ENCODE measurements at regions not wholly inside any gene's neighbourhood (a gene's known extent, or its start where the extent isn't known, plus 50 kb on each side); places are given as distances from the start of the nearest gene placed in this dataset.

DNA sequence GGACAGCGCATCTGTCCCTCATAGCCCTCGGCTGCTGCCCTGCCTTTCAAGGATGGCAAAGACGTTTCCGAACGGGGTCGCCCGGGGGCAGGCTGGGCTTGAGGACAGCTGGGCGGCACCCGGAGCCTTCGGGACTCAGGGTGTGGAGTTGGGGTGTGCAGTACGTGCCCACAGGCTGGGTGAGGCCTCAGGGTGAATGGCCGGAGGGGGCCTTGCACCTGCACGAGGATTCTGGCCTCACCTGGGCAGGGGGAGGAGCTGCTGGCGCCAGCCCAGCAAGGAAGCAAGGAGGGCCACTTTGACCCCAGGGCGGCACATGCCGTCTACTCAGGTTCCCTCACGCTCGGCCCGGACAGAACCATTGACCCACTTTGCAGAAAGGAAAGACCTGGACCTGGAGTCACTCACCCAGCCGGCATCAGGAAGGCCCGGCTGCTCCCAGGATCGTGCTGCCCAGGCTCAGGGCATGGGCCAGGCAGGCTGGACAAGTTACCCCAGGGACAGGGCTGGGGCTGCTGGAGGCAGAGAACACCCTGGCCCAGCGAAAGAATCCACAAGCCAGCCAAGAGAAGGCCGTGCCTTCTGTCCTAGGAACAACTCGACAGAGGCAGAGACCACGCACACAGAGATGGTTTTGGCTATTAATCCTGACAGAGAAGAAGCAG is 65.1 kb upstream of the TTC34 start:
- DNase-seq, result no peak

DNA sequence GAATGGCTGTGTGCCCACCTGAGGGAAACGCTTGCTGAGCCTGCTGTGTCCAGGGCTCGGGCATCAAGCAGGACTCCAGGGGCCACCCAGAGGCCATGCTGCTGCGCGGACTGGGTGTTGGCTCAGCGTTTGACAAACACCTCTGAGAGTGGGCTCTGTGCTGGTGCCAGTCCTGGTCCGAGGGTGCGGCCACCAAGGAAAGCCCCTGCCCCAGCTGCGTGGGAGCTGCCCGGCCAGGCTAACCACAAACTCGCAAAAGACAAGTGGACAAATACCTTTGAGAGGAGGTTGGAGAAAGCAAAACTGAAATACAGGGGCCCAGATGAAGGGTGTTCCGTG is 65.6 kb upstream of the TTC34 start:
- DNase-seq, result no peak

DNA sequence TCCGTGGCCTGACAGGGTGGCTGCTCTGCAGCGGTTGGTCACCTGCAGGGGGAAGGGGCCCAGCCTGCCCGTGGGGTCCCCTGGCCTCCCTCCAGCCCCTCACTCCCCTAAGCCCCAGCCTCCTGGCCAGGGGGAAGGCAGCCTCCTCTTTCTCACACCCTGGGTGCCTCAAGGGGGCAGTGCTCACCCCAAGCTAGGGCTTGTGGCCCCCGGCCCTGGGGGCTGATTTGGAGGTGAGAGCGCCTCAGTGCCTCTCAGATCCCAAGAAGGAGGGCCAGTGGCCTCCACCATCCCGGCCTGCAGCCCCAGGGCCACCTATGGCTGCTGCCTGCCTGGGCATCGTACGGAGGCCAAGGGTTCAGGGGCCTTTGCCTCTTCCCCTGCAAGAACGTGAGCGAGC is 66.4 kb upstream of the TTC34 start:
- DNase-seq, result no peak

DNA sequence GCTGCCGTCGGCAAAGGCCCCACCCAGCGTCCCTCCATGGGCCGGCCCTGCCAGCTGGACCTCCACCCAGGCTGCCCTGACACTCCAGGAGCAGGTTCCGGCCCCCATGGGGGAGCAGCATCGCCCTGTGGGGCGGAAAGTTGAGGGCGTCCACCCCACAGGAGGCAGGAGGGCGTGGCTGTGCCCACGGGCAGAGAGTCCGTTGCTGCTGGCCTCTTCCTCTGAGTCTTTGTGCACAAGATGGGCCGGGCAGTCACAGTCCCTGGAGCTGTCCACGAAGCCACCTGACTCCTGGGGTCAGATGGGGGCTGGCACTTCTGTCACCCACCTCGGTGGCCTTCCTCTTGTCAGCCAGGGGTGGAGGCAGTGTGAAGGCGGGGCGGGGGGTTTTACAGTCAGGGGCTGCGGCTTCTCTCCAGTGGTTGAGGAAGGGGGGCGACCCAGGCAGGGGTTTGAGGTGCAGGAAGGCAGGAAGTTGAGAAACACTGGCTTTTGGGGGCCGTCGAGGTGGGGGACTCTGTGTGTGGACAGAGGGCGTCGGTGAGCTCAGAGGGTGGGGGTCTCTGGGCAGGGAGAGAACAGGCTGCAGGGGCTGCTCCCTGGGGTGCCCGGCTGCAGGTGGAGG is 67.2 kb upstream of the TTC34 start:
- no peak for DNase-seq

DNA sequence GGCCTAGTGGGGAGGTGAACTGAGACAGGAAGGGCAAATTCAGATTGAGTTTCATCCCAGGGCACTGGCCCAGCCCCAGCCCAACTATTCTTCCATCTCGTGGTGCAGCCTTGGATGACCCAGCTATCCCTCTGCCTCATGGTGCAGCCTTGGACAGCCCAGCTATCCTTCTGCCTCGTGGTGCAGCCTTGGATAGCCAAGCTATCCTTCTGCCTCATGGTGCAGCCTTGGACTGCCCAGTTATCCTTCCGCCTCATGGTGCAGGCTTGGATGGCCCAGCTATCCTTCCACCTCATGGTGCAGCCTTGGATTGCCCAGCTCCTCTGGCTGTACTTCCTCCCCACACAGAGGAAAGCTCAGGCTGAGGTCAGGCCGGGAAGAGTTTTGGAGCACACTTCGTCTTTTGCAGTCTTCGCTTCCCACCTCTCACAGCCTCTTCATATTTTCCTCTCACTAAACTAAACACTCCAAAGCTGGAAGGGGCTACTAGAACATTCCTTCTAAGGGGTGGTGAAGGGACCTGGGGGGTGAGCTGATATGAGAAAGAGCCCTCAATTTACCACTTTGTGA is 69.8 kb upstream of the TTC34 start:
- no peak for DNase-seq

DNA sequence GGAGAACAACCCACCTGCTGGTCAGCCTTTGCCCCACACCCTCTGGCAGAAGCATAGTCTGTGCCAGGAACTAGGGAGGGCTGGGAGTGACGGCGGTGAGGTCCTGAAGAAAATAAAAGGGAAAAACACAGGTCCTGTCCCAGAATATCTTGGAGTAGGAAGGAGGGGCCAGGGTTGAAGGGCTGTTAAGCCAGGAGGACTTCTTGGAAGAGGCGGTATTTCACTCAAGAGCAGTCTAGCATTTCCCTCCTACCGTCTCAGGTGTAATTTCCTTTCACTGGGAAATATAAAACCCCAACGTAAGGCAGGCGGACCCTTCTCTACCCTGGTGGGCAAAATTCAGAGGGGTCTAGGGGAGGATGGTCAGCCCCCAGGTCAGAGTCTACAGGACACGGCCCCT is 72.7 kb upstream of the TTC34 start:
- no peak for DNase-seq

DNA sequence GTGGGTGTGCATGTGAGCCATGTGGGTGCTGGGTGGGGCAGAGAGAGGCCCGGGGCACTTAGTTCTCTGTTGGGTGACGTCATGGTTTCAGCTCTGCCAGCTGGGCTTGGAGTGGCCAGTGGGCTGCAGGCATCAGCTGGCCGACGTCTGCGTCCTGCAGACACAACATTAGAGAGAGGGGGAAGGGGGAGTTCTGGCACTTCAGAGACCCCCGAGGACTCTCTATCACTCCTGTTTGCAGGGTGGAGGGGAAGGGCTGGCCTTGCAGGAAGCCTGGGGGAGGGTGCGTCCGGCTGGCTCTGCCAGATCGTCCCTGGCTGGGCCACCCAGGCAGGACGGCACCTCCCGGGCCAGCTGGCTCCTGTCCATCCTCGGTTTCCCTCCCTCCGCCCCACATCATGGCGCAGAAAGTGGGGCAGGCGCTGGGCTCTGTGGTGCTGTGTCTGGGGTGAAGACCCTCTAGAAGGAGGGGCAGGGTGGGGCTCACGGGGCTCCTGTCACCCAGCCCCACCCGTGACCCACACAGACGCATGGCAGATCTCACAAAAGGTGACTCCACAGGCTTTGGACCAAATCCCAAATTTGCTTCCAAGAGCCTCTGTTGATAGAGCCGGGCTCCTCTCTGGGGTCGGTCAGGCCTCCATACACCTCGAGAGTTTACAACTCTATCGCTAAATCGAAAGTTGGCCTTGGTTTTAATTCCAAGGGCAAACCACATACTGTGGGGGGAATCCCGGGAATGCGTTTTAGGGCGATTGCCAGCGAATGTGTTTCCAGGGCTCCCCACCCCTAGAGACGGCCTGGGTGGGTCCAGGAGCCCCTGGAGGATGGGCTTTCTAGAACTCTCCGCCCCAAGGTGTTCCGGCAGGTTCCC is 73.4 kb upstream of the TTC34 start:
- DNase-seq, result no peak

DNA sequence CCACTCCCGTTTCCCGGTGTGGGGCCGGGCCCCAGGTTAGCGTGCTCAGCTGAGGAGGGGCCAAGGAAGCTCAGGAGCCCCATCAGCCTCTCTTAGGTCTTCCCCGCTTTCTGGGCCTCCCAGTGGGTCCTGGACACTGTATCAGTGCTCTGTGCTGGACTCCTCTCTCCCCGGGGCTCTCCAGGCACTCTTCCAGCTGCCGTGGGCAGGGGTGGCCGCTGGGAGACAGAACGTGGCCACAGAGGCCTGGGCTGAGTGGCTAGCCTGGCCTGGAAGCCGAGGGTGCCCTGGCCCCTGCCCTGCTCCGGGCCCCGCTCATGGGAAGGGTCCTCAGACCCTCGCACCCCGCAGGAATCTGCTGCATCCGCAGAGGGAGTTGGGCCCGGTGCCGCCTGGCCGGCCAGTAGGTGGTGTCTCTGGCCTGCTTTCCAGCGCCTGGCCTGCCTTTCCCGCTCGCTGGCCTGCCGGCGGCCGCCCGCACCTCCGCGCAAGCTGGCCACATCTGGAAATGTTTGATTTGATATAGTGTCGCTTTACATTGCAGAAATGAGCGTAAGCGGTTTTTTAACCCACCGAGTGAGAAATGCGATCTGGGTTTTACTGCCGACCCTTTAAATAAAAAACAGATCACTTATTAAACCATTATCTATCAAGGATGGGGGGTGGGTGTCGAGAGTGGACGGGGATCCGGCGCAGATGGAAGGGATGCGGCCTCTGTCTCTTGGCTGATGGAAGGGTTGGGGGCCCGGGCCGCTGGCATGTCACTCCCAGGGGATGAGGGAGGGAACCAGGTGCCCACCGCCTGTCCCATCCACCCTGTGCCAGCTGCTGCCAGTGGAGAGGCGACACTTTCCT is 74.4 kb upstream of the TTC34 start:
- no peak for DNase-seq

DNA sequence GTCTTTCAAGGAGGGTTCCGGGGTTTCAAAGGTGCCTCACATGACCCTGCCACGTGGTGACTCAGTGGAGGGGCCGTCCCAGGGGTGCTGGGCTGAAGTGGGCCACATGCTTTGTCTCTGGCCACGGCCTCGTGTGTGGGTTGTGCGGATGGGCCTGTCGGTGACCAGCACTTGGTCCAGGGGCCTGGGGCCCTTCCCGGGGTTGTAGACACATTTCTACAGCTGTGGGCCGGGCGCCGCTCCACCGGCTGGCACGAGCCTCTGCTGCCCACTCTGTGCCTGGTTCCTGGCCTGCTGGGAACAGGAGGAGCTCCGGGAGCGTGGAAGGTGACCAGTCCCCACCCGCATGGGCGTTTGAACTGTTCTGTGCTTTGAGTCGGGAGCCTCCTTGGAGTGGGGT is 75.4 kb upstream of the TTC34 start:
- DNase-seq, result no peak

DNA sequence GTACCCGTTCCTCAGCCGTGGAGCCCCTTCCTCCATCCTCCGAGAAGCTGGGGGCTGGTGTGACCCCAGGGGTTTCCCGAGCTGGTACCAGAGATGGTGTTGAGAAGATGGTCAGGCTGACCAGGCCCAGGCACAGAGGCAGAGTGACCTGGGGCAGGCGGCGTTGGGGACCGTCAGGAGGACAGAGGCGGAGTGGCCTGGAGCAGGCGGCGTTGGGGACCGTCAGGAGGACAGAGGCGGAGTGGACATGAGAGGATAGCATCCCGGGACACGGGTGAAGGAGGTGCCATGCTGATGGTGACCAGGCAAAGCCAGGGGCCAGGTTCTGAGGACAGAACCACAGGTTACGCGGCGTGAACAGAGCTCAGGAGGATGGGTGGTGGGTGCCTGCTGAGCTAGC is 75.9 kb upstream of the TTC34 start:
- DNase-seq, result no peak

DNA sequence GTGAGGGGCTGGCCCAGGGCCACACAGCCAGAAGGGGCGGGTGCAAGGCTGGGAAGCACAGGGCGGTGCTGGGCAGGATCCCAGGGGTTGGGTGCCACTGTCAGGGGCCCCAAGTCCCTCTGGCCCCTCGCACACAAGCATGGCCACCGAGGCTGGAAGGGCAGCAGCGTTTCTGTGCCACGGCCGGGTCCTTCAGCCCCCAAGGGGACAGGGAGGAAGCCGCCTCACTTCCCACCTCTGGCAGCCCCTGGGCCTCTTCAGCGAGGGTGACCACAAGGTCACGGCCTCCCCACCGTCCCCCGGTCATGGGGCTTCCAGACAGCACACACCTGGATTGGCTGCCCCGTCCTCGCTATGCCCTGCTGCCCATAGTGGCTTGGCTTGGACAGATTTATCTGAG is 77.1 kb upstream of the TTC34 start:
- DNase-seq, result no peak

DNA sequence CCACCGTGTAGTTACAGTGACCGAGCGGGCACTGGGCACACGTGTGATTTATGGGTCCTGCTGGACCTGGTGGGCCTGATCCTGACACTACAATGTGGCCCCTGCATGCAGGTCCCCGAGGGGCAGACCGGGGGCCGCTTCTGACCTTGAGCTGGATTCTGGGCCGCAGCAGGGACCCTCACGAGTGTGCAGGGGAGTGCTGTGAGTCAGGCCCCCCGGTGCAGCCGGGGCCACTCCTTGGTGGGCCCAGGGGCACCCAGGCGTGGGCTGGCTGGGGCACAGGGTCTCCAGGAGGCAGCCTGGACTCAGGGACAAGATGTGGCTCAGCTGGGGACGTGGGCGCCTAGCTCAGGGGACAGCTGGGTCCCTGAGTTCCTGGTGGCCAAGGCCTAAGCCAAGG is 77.5 kb upstream of the TTC34 start:
- no peak for DNase-seq

DNA sequence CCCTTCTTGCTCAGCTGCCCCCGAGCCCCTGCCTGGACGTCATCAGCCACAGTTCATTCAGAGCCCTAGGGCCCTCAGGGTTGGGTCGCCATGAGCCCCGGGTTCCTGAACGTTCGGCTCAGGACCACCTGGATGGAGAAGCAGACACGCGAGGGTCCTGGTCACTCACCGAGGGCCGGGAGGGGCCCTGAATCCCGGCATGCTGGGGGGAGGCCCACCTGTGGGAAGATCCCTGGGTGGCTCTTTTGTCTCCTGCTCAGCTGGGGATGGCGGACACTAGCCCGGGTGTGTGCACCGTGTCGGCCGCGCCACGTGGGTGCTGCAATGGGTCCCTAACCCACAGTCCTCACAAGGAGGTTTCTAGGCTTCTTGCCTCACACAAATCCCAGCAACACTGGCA is 78.1 kb upstream of the TTC34 start:
- DNase-seq, result no peak

DNA sequence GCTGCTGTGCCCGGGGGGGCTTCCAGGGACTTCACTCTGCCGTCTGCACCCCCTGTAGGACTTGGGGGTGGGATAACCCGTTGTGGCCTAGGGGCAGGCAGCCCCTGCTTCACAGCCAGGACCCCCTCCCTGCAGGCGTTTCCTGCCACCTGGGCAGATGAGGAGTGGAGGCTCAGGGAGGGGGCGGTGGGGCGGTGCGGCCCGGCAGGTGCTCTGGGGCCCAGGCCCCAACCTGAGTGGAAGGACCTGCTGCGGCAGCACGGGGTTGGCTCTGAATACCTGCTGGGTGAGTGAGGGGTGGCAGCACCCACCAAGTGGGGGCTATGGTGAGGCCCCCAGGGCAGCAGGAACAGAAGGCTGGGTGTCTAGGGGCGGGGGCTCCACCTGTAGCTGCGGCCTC is 78.6 kb upstream of the TTC34 start:
- DNase-seq, result no peak

DNA sequence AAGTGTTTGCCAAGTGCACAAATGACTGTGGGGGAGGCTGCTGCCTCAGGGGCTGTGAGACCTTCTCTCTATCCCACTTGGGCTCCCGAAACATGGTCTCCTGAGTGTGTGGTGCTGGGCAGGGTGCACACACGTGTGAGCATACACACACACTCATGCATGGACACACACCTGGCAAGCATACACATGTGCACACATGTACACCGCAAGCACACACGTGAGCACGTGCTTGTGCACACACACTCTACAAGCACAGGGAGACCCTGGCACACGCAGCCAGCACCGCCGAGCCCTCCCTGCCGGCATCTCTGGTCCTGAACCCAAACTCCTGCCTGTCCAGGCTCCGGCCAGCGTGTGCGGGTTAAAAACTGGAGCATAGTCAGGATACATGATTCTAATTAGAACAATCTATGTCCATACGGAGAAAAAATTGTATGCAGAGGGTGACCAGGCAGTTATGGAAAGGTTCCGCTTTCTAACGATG is 79.4 kb upstream of the TTC34 start:
- DNase-seq, result no peak

DNA sequence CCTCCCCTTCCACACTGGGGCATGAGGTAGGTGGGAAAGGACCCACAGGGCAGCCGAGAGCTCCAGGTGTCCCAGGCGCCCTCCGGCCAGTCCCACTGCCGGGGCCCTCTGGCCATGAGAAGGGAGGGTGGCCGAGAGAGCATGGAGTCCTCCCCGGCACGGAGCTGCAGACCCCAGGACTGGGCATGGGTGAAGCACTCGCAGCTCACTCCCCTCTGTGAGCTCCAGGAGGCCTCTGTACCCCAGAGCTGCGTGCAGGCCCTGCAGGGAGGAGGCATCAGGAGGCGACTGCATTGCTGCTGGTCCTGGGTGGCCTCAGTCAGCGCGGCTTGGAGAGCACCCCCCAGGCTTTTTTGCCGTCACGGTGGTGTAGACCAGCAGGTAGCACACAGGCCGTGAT is 80.1 kb upstream of the TTC34 start:
- DNase-seq, result no peak

DNA sequence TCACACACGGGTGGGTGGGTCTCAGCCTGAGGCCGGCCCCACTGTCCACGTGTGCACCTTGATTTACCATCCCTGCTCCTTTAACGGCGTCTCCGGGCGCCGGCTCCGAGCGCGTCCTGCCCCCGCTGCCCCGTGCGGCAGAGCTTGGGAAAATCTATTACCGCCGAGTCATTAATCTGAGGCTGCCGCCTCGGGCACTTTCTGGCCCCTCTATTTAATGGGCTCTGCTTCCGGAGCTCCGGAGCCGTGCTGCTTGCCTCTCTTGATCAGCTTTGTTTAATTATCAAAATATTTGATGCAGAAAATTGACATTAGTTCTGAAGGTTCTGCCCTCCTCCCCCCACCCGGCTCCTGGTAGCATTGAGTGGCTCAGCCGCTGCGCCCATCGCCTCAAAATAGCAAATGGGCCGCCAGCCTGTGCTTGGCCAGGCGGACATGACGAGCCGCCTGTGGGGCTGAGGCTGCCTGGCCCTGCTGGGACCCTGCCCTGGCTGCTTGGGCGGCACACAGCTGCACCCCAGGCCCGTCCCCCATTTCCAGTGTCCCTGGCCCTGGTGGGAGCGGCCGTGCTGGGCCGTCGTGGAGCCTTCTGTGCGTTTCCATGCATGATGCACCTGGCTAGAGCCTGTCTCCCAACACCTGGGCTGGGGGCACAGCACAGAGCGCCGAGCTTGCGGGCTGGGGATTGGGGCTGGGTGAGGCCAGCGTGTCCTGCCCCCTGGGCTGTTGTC is 81.6 kb upstream of the TTC34 start:
- no peak for DNase-seq

DNA sequence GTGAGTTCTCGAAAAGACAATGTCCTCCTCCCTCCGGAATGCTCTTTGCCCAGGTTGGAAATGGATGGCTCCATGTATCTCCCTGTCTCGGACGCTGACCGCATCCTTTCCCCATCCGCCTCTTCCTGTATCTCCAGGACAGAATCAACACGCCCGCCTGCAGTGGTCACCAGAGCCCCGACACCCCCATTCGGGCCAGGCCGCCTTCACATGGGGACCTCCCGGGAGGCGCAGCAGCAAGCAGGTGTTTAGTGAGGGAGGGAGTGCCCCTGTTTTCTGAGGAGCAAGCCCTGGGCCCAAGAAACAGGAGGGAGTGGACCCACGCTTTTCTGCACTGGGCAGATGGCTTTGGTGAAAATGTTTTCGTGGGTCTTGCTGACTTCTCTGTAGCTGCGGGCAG is 83.5 kb upstream of the TTC34 start:
- no peak for DNase-seq

DNA sequence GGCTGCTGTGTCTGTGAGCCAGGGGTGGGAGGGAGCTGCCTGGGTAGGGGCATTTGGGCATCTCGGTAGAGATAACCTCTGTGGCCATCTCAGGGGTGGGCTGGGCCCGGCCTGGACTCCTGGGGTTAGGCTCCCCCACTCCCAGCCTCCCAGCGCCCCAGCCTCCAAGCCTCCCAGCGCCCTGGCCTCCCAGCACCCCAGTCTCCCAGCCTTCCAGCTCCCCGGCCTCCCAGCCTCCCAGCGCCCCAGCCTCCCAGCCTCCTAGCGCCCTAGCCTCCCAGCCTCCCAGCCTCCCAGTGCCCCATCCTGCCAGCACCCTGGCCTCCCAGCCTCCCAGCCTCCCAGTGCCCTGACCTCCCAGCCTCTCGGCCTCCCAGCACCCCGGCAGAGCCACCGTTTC is 85.1 kb upstream of the TTC34 start:
- no peak for DNase-seq

DNA sequence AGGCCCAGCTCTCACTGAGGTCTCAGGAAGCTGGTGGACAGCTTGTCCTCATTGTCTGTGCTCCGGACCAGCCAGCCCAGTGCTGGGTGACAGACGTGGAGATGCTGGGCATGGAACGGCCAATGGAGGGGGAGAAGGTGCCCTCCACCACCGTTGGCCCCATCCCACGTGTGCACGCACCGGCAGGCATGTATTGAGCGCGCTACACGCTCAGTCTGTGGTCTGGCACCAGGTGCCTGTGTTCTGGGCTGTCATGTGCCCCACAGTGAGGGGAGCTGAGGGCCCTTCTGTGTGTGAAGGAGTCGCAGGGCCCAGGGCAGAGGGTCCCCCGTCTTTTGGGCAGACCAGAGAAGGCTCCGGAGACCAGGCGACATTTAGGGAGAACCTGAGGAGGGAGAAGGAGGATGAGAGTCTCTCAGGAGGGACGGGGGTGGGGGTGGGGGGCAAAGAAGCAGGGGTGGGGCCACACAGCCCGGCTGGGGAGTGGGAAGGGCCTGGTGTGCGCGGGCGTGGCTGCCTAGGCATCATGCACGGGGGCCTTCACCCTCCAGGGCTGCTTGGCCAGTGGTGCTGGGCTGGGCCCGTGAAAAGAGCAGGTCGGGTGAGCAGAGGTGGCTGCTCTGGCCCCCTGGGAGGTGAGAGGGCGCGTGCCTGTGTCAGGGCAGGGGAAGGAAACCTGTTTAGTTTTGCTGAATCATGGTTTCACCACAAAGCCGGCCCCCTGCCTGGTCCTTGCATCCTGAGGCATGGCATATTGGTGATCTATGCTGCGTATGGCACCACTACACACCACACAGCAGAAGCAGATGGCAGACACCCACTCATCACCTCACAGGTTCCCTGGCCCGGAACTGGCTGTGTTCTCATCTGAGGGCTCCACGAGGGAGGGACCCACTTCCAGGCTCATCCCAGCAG is 86.7 kb upstream of the TTC34 start:
- no peak for DNase-seq

DNA sequence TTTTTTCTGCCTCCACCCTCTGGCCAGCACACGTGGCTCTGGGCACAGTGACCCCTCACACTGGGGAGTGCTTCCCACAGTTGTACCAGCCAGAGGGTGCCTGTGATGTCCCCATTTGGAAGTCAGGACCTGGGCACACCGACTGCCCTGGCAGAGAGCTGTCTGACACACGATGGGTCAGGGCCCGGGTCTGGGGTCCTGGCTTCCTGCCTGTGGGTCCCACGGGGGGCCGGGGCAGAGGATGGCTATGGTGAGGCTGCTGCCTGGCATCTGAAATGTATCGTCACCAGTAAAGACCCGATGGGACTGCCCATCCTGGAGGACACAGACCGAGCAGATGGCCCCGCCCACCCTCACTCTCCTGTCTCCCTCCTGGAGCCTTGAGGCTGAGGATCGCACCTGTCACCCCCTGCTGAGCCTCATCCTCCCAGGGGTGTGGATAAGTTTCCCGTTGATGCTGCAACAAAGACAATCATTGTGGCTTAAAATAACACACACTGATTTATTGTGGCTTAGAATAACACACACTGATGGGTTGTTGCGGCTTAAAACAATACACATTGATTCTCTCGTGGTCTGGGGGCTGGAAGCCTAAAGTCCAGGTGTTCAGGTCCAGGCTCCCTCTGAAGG is 88.8 kb upstream of the TTC34 start:
- no peak for DNase-seq
